HFF-Myc (cell line): ENCODE measurements at regions not wholly inside any gene's neighbourhood (a gene's known extent, or its start where the extent isn't known, plus 50 kb on each side); places are given as distances from the start of the nearest gene placed in this dataset.

Source experiments
- DNase-seq: peaks from one replicate; pipeline ENCODE4 v3.0.0-alpha.2; 2011; ENCODE audit warnings: low read depth; ENCODE audit errors: extremely low read depth
- H3K4me3 ChIP-seq: replicated peaks from 2 replicates; pipeline ENCODE4 v1.5.1; 2011; ENCODE audit warnings: low read depth, mild to moderate bottlenecking, control low read depth, low read length
- CTCF ChIP-seq: IDR thresholded peaks from 2 replicates; pipeline ENCODE4 v1.5.1; 2012; ENCODE audit warnings: mild to moderate bottlenecking, low read depth, low read length, control low read depth; ENCODE audit errors: missing control alignments

- H3K4me3 ChIP-seq, result no peak overlapping the region
- no peak for DNase-seq
- no peak for TF ChIP-seq CTCF
Observed at GRCh38 chr2:225122007-225122406, 79.7 kb upstream of the DOCK10 start.

GRCh38 chr2:225120186-225120585 is 77.9 kb upstream of the DOCK10 start:
- TF ChIP-seq CTCF, result no peak
- DNase-seq, result no peak
- H3K4me3 ChIP-seq, result no peak overlapping the region

GRCh38 chr2:225117051-225117716 is 74.9 kb upstream of the DOCK10 start:
- no peak overlapping the region for H3K4me3 ChIP-seq
- no peak for TF ChIP-seq CTCF
- no peak for DNase-seq

- TF ChIP-seq CTCF, result no peak
- no peak for DNase-seq
Observed at GRCh38 chr2:225114786-225115323, 72.6 kb upstream of the DOCK10 start.

GRCh38 chr2:225113371-225114015 is 71.2 kb upstream of the DOCK10 start:
- TF ChIP-seq CTCF, result no peak
- DNase-seq, result peak; percentile 24
- H3K4me3 ChIP-seq, result no peak overlapping the region

More at GRCh38 chr2:225114786-225115323, 72.6 kb upstream of the DOCK10 start:
- H3K4me3 ChIP-seq, result no peak overlapping the region

GRCh38 chr2:225112362-225113126 is 70.3 kb upstream of the DOCK10 start:
- no peak for DNase-seq
- H3K4me3 ChIP-seq, result no peak overlapping the region
- no peak for TF ChIP-seq CTCF
